ENCODE measurements at regions not wholly inside any gene's neighbourhood (a gene's known extent, or its start where the extent isn't known, plus 50 kb on each side); places are given as distances from the start of the nearest gene placed in this dataset.

DNA sequence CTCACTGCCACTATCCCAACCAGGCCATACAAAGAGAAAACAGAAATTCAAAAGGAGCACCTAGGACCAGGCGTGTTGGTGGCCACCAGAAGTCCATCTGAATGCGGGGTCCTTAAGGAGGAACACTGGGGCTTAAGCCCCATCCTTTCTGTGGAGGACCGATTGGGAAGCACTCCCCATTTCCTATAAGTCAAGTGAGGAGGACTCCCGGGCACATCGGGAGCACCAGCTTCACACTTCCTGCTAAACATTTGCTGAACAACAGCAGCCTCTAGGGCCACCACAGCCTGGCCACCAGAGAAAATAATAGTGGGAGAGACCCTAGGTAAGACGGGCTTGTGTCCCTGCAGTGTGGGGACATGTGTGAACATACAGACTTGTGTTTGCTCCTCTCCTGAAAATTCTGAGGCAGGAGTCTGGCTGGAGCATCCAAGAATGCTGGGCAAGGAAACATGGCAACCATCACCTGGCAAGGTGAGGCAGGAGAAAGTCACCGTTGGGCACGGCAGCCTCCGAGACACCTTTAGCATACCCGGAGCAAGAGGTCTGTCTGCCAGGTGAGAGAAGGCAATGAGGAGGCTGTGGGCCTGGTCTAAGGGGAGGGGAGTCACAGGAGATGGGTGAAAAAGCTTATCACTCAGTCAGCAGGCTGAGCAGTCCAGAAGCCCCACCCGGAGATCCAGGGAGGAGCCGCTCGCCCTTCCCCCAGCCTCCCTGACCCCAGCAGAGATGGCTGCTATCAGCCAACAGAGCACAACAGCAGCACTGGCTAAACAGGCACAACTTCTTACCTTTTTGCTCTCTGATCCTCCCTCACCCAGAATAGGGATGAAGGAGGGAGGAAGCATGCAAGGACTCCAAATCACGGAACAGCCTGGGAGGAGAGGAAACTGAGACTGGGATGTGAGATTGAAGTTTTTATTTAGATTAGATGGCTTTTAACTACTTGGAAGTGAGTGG is 282.3 kb downstream of the EIPR1 start (continued):
- no peak for TF ChIP-seq FOS (IDR thresholded peaks at IDR 0.05; ENCODE audit: low read depth, low read length)

GRCh38 chr2:3094318-3094717 is 283.3 kb downstream of the EIPR1 start:
- H4K8ac ChIP-seq (ENCODE audit: low read depth in 2 of 2, low read length in 2 of 2): no peak overlapping the region
- no peak overlapping the region for H2BK20ac ChIP-seq (ENCODE audit: low read depth, low read length)
- DNase-seq (no peak), ATAC-seq (ENCODE audit: low read depth) (no peak)
- H4K20me1 ChIP-seq (ENCODE audit: insufficient read depth, low read length): no peaks in the 10 kb centered on the region
- H3K23ac ChIP-seq (ENCODE audit: low read depth, low read length): no peak overlapping the region
- no peak overlapping the region for H3K9ac ChIP-seq (ENCODE audit: low read depth, low read length)
- no peak overlapping the region for H3K18ac ChIP-seq (ENCODE audit: low read depth, low read length)
- H3K9me3 ChIP-seq (ENCODE audit: control insufficient read depth, insufficient read depth, low read length): peaks cover 15% of the 10 kb centered on the region; the same call in 1 of the 2 replicates
- no peak overlapping the region for H2BK5ac ChIP-seq (ENCODE audit: low read depth, low read length, poor library complexity, severe bottlenecking)
- intact Hi-C loops (cut with micrococcal nuclease): no loop called here
- BruUV-seq (replicated peaks): no TSS peak
- H2AK5ac ChIP-seq (ENCODE audit: low read depth, low read length): no peak overlapping the region
- no CpG with 5 or more reads among the region's 1 CpG for WGBS, 2 experiments (ENCODE audit: extremely low coverage in 2 of 2, insufficient read length in 1 of 2)
- H3K4ac ChIP-seq (ENCODE audit: low read depth, low read length): no peak overlapping the region
- no peaks in the 10 kb centered on the region for H3K9me1 ChIP-seq (ENCODE audit: insufficient read depth, low read length)
- no peak overlapping the region for H3K4me3 ChIP-seq (ENCODE audit: insufficient read depth, low read depth, low read length)
- ChIA-PET CTCF (no interaction called here), POLR2A (ENCODE audit: unreplicated experiment) (no interaction called here)
- H2AK9ac ChIP-seq (replicated peaks; ENCODE audit: low read depth, low read length, poor library complexity): no peak overlapping the region
- H2BK120ac ChIP-seq (ENCODE audit: low read depth, low read length): no peak overlapping the region
- no peak overlapping the region for H3K56ac ChIP-seq (ENCODE audit: extremely low read depth, insufficient read depth, low read length)
- H3K14ac ChIP-seq (replicated peaks; ENCODE audit: low read depth, low read length): no peak overlapping the region
- H4K5ac ChIP-seq (ENCODE audit: low read depth, low read length): no peak overlapping the region
- H3K79me1 ChIP-seq (ENCODE audit: low read depth in 1 of 2, low read length in 2 of 2): no peaks in the 10 kb centered on the region
- H3K36me3 ChIP-seq (ENCODE audit: control insufficient read depth, insufficient read depth, low read length): no peaks in the 10 kb centered on the region
- no peaks in the 10 kb centered on the region for H3K27me3 ChIP-seq (ENCODE audit: control insufficient read depth, insufficient read depth, low read length)
- dilution Hi-C loops (cut with HindIII; ENCODE audit: low sequenced_read_pairs, unreplicated experiment): no loop called here
- no peak overlapping the region for H3K27ac ChIP-seq (ENCODE audit: insufficient read depth, low read length)
- no peaks in the 10 kb centered on the region for H3K4me1 ChIP-seq (ENCODE audit: control insufficient read depth, insufficient read depth, low read length)
- TF ChIP-seq USF2 (IDR thresholded peaks at IDR 0.05; ENCODE audit: low read depth, low read length): no peak
- in situ Hi-C loops (cut with MboI; ENCODE audit: low sequenced_read_pairs): no loop called here
- no peak overlapping the region for H2BK15ac ChIP-seq (ENCODE audit: low read depth, low read length)
- no peak overlapping the region for H4K91ac ChIP-seq (ENCODE audit: insufficient read depth, low read depth, low read length)
- H2AFZ ChIP-seq (replicated peaks; ENCODE audit: low read length, poor library complexity): no peak overlapping the region
- no peak overlapping the region for H3K4me2 ChIP-seq (ENCODE audit: low read depth, low read length)
